ENCODE measurements at regions not wholly inside any gene's neighbourhood (a gene's known extent, or its start where the extent isn't known, plus 50 kb on each side); places are given as distances from the start of the nearest gene placed in this dataset.

DNA sequence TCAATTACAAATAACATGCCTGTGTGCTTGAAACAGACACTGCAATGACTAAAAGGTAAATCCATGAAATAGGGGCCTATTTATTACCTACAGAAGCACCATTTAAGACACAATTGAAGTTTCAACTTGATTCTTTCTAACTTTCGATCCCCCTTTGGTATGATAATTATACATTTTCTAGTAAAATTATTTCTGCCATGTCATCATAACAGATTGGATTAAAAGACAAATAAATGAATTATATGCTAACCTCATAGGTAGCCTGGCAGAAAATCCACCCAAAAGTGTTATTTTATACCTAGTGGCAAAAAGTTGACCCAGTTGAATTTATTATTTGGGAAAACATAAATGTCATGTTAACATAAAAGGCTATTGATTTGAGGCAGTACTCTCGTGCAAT lies 241.1 kb downstream of the RAB38 start:
- no peak overlapping the region for H3K27ac ChIP-seq (ENCODE audit: insufficient read depth, low read length, poor library complexity, severe bottlenecking)
- no peaks in the 10 kb centered on the region for H3K36me3 ChIP-seq (ENCODE audit: control insufficient read depth, insufficient read depth, low read length)
- no peaks in the 10 kb centered on the region for H3K4me1 Mint-ChIP-seq
- no peaks in the 10 kb centered on the region for H3K27me3 ChIP-seq (ENCODE audit: control insufficient read depth, insufficient read depth, low read length)
- peak overlapping the region in 1 of 3 donors; percentile 14 for H3K27ac Mint-ChIP-seq
- H3K9me3 Mint-ChIP-seq: peaks cover 0 to 4% (median under 1%) of the 10 kb centered on the region in 7 donors
- no peaks in the 10 kb centered on the region for H3K36me3 Mint-ChIP-seq
- peaks cover 9% of the 10 kb centered on the region for H3K27me3 Mint-ChIP-seq
- H3K9me3 ChIP-seq (ENCODE audit: control insufficient read depth in 2 of 2, low read length in 2 of 2): no peaks in the 10 kb centered on the region
- DNase-seq: no peak
- no peak for ATAC-seq (ENCODE audit: low read depth in 2 of 2)
- no peak overlapping the region for H3K4me3 ChIP-seq (ENCODE audit: low read depth, low read length)
- no peaks in the 10 kb centered on the region for H3K4me1 ChIP-seq (ENCODE audit: control insufficient read depth, insufficient read depth, low read length, poor library complexity, severe bottlenecking)
- H3K4me3 Mint-ChIP-seq: no peak overlapping the region

DNA sequence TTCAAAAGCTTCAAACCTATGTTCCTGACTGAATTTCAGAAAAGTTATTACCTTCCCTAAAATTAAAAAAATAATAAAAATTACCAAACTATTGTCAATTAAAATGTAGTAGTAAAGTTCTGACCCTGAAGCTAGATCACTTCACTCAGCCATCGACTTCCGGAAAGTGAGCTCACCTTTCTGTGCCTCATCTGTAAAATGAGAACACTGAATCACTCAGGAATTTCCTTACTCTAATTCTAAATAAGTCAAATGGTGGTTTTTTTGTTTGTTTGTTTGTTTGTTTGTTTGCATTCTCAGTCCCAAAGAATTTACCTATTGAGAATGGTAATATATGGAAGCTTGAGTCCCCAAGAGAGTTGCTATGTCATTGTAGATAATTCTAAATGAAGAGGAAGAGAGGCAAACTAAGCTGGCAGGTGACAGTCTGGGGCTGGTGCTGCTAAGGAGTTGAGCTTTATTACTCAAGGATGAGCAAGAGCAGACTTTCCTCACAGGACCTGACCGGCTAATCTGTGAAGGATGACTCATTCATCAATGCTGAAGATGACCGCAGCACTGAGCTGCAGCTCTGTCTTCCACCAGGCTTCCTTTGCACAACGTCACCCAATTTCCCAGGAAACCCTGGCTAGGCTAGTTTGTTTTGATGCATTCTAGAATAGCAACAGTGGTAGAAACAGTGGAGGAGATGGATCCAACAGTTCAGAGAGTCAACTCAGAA lies 248.8 kb downstream of the RAB38 start:
- Mint-ChIP-seq H3K36me3 (no peaks in the 10 kb centered on the region), H3K4me1 (no peaks in the 10 kb centered on the region)

DNA sequence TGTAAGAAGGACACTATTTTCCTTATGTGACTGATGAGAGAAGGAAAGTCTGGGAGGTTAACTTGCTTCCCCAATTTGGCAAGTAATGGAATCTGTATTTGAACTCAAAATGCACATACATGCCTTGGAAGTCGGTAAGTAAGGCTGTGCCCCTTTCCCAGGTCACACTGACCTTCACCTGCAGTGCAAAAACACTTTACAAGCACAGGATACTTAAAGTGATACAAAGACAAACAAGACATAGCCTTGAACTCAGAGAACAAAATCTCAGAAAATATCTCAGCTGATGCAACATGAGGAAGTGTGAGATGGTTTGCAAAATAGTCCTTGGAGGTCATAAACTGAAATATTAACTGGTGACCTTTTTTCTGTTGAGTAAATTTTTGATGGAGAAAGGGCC lies 251.1 kb downstream of the RAB38 start:
- Histone ChIP-seq H3K36me3 (ENCODE audit: control insufficient read depth, insufficient read depth, low read length) (no peaks in the 10 kb centered on the region), H3K4me1 (ENCODE audit: control insufficient read depth, insufficient read depth, low read length, poor library complexity, severe bottlenecking) (no peaks in the 10 kb centered on the region), H3K9me3 (ENCODE audit: control insufficient read depth in 2 of 2, low read length in 2 of 2) (no peaks in the 10 kb centered on the region), H3K27ac (ENCODE audit: insufficient read depth, low read length, poor library complexity, severe bottlenecking) (no peak overlapping the region), H3K27me3 (ENCODE audit: control insufficient read depth, insufficient read depth, low read length) (no peaks in the 10 kb centered on the region), H3K4me3 (ENCODE audit: low read depth, low read length) (no peak overlapping the region)
- H3K4me1 Mint-ChIP-seq: no peaks in the 10 kb centered on the region
- H3K9me3 Mint-ChIP-seq: peaks cover 0 to 3% (median 0%) of the 10 kb centered on the region in 7 donors
- ATAC-seq (ENCODE audit: low read depth in 2 of 2) (no peak), DNase-seq (no peak)
- no peak overlapping the region for H3K27ac Mint-ChIP-seq
- no peak overlapping the region for H3K4me3 Mint-ChIP-seq
- no peaks in the 10 kb centered on the region for H3K36me3 Mint-ChIP-seq
- H3K27me3 Mint-ChIP-seq: no peaks in the 10 kb centered on the region

More for the DNA sequence above, 248.8 kb downstream of the RAB38 start:
- peaks cover under 1% of the 10 kb centered on the region for H3K27me3 Mint-ChIP-seq
- peaks cover 0 to 3% (median 0%) of the 10 kb centered on the region in 7 donors for H3K9me3 Mint-ChIP-seq
- Histone ChIP-seq H3K9me3 (ENCODE audit: control insufficient read depth in 2 of 2, low read length in 2 of 2) (no peaks in the 10 kb centered on the region), H3K4me3 (ENCODE audit: low read depth, low read length) (no peak overlapping the region), H3K27ac (ENCODE audit: insufficient read depth, low read length, poor library complexity, severe bottlenecking) (no peak overlapping the region), H3K36me3 (ENCODE audit: control insufficient read depth, insufficient read depth, low read length) (no peaks in the 10 kb centered on the region), H3K4me1 (ENCODE audit: control insufficient read depth, insufficient read depth, low read length, poor library complexity, severe bottlenecking) (no peaks in the 10 kb centered on the region), H3K27me3 (ENCODE audit: control insufficient read depth, insufficient read depth, low read length) (no peaks in the 10 kb centered on the region)
- DNase-seq (no peak), ATAC-seq (ENCODE audit: low read depth in 2 of 2) (no peak)
- H3K4me3 Mint-ChIP-seq: no peak overlapping the region
- no peak overlapping the region for H3K27ac Mint-ChIP-seq

DNA sequence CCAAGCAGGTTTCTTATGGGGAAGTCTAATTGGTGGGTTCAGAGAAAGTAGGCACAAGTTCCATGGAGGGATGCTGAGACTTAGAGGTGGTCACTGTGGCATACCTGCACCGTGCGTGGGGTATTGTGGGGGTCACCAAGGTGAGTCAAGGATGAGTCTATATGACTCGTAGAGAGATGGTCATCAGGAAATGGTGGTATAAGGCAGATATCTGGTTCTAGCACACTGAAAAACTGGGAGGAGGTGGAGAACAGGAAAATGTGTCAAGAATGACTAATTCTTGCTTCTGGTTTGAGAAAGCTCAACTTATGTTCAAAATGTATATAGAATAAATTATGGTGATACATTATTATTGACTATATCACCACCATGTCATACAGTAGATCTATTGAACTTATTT lies 258.1 kb downstream of the RAB38 start:
- DNase-seq (no peak), ATAC-seq (ENCODE audit: low read depth in 2 of 2) (no peak)
- no peaks in the 10 kb centered on the region for H3K36me3 ChIP-seq (ENCODE audit: control insufficient read depth, insufficient read depth, low read length)
- H3K4me1 ChIP-seq (ENCODE audit: control insufficient read depth, insufficient read depth, low read length, poor library complexity, severe bottlenecking): no peaks in the 10 kb centered on the region
- Mint-ChIP-seq H3K4me3 (no peak overlapping the region), H3K4me1 (no peaks in the 10 kb centered on the region), H3K27me3 (no peaks in the 10 kb centered on the region), H3K9me3 (peaks cover 0 to 5% (median 0%) of the 10 kb centered on the region in 7 donors), H3K27ac (no peak overlapping the region), H3K36me3 (no peaks in the 10 kb centered on the region)
- H3K27me3 ChIP-seq (ENCODE audit: control insufficient read depth, insufficient read depth, low read length): no peaks in the 10 kb centered on the region
- no peaks in the 10 kb centered on the region for H3K9me3 ChIP-seq (ENCODE audit: control insufficient read depth in 2 of 2, low read length in 2 of 2)
- H3K27ac ChIP-seq (ENCODE audit: insufficient read depth, low read length, poor library complexity, severe bottlenecking): no peak overlapping the region
- no peak overlapping the region for H3K4me3 ChIP-seq (ENCODE audit: low read depth, low read length)

DNA sequence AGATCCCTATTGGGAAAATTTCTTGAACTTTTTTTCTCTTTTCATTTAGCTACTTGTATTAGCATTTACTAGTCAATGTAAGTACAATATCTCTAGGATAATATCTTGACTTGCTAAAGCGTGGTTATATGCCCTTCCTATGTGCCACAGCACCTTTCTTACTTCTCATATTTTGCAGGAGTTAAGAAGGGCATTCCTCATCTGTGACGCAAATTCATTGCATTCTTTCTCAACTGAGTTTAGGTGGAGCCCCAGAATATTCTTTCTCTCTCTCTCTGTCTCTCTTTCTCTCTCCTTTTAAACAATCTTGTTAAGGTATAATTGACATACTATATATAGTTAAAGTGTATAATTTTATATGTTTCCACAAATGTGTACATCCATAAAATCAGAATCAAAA lies 266.1 kb downstream of the RAB38 start:
- no peaks in the 10 kb centered on the region for H3K27me3 ChIP-seq (ENCODE audit: control insufficient read depth, insufficient read depth, low read length)
- Mint-ChIP-seq H3K36me3 (no peaks in the 10 kb centered on the region), H3K9me3 (peaks cover 0 to 2% (median 0%) of the 10 kb centered on the region in 7 donors), H3K4me1 (no peaks in the 10 kb centered on the region), H3K27me3 (no peaks in the 10 kb centered on the region), H3K4me3 (no peak overlapping the region), H3K27ac (no peak overlapping the region)
- DNase-seq: no peak
- no peaks in the 10 kb centered on the region for H3K4me1 ChIP-seq (ENCODE audit: control insufficient read depth, insufficient read depth, low read length, poor library complexity, severe bottlenecking)
- no peaks in the 10 kb centered on the region for H3K9me3 ChIP-seq (ENCODE audit: control insufficient read depth in 2 of 2, low read length in 2 of 2)
- ATAC-seq (ENCODE audit: low read depth in 2 of 2): no peak
- no peak overlapping the region for H3K4me3 ChIP-seq (ENCODE audit: low read depth, low read length)
- H3K36me3 ChIP-seq (ENCODE audit: control insufficient read depth, insufficient read depth, low read length): no peaks in the 10 kb centered on the region
- no peak overlapping the region for H3K27ac ChIP-seq (ENCODE audit: insufficient read depth, low read length, poor library complexity, severe bottlenecking)

DNA sequence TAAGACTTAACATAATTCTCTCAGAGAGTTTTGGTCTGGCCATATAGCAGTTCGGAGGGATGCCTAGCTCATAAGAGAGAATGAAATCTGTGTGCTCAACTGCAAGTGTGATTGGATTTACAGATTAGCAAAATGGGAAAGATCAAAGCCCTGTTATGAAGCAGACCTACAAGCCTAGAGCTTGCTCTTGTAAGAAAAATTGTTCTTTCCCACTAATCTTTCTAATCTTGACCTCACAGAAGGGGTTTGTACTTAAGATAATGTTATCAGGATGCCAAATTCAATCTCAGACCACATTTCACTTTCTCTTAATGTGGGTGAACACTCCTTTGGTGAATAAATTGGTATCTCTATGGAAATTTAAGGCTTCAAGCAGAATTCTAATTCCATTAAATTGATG lies 267.2 kb downstream of the RAB38 start:
- Histone ChIP-seq H3K4me1 (ENCODE audit: control insufficient read depth, insufficient read depth, low read length, poor library complexity, severe bottlenecking) (no peaks in the 10 kb centered on the region), H3K27me3 (ENCODE audit: control insufficient read depth, insufficient read depth, low read length) (no peaks in the 10 kb centered on the region), H3K36me3 (ENCODE audit: control insufficient read depth, insufficient read depth, low read length) (no peaks in the 10 kb centered on the region), H3K27ac (ENCODE audit: insufficient read depth, low read length, poor library complexity, severe bottlenecking) (no peak overlapping the region), H3K9me3 (ENCODE audit: control insufficient read depth in 2 of 2, low read length in 2 of 2) (no peaks in the 10 kb centered on the region), H3K4me3 (ENCODE audit: low read depth, low read length) (no peak overlapping the region)
- no peak for DNase-seq
- Mint-ChIP-seq H3K27me3 (no peaks in the 10 kb centered on the region), H3K9me3 (peaks cover 0 to 2% (median 0%) of the 10 kb centered on the region in 7 donors), H3K36me3 (no peaks in the 10 kb centered on the region), H3K4me3 (no peak overlapping the region), H3K27ac (no peak overlapping the region), H3K4me1 (no peaks in the 10 kb centered on the region)
- ATAC-seq (ENCODE audit: low read depth in 2 of 2): no peak

DNA sequence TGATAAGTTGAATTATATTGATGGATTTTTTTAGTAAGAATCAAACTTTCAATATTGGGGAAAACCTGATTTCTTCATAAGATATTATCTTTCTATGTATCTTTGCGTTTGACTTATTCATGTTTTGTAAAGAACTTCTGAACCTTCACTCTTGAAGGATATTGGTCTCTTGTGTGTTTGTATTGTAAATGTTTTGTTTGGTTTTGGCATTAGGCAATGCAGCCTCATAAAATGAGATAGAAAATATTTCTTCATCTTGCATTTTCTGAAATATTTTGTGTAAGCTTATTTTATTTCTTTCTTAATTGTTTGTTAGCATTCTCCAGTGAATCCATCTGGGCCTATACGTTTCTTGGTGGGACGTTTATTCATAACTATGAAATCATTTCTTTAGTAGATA lies 271.9 kb downstream of the RAB38 start:
- H3K9me3 ChIP-seq (ENCODE audit: control insufficient read depth in 2 of 2, low read length in 2 of 2): no peaks in the 10 kb centered on the region

DNA sequence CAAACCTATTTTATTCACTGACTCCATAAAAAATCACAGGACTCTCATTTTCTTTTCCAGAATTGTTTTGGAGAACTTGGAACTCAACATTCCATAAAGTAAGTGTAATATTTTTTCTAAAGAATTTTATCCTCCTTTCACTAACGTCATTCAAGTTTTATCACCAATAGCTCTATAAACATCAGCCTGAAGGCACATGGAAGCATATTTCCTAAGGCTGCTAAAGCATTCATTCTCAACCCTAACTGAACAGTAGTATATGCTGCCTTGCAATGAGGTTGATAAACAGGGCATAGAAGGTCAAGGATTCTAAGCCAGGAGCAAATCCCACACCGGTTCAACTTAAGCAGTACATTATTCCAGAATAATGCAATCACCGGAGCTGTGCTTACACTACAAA lies 273.9 kb downstream of the RAB38 start:
- H3K27me3 Mint-ChIP-seq: no peaks in the 10 kb centered on the region
- no peaks in the 10 kb centered on the region for H3K36me3 Mint-ChIP-seq
- H3K4me3 ChIP-seq (ENCODE audit: low read depth, low read length): no peak overlapping the region
- no peak overlapping the region for H3K4me3 Mint-ChIP-seq
- H3K27me3 ChIP-seq (ENCODE audit: control insufficient read depth, insufficient read depth, low read length): no peaks in the 10 kb centered on the region
- ATAC-seq (ENCODE audit: low read depth in 2 of 2) (no peak), DNase-seq (no peak)
- no peaks in the 10 kb centered on the region for H3K9me3 Mint-ChIP-seq
- H3K27ac ChIP-seq (ENCODE audit: insufficient read depth, low read length, poor library complexity, severe bottlenecking): no peak overlapping the region
- no peaks in the 10 kb centered on the region for H3K4me1 ChIP-seq (ENCODE audit: control insufficient read depth, insufficient read depth, low read length, poor library complexity, severe bottlenecking)
- no peaks in the 10 kb centered on the region for H3K9me3 ChIP-seq (ENCODE audit: control insufficient read depth in 2 of 2, low read length in 2 of 2)
- no peak overlapping the region for H3K27ac Mint-ChIP-seq
- H3K36me3 ChIP-seq (ENCODE audit: control insufficient read depth, insufficient read depth, low read length): no peaks in the 10 kb centered on the region
- H3K4me1 Mint-ChIP-seq: no peaks in the 10 kb centered on the region

More for the DNA sequence above, 271.9 kb downstream of the RAB38 start:
- no peak overlapping the region for H3K27ac ChIP-seq (ENCODE audit: insufficient read depth, low read length, poor library complexity, severe bottlenecking)
- no peak overlapping the region for H3K4me3 ChIP-seq (ENCODE audit: low read depth, low read length)
- H3K27me3 ChIP-seq (ENCODE audit: control insufficient read depth, insufficient read depth, low read length): no peaks in the 10 kb centered on the region
- H3K36me3 ChIP-seq (ENCODE audit: control insufficient read depth, insufficient read depth, low read length): no peaks in the 10 kb centered on the region
- Mint-ChIP-seq H3K27ac (no peak overlapping the region), H3K9me3 (no peaks in the 10 kb centered on the region), H3K4me1 (no peaks in the 10 kb centered on the region), H3K27me3 (no peaks in the 10 kb centered on the region), H3K36me3 (no peaks in the 10 kb centered on the region), H3K4me3 (no peak overlapping the region)
- no peak for ATAC-seq (ENCODE audit: low read depth in 2 of 2)
- no peak for DNase-seq
- H3K4me1 ChIP-seq (ENCODE audit: control insufficient read depth, insufficient read depth, low read length, poor library complexity, severe bottlenecking): no peaks in the 10 kb centered on the region

Data from CD4-positive, CD25-positive, alpha-beta regulatory T cell (primary cell).